PC-3 (cell line): ENCODE measurements at regions not wholly inside any gene's neighbourhood (a gene's known extent, or its start where the extent isn't known, plus 50 kb on each side); places are given as distances from the start of the nearest gene placed in this dataset.

ENCODE experiments used
- CTCF ChIP-seq: fragments of 300-600 bp; sonication (generic); conservative IDR thresholded peaks from 2 replicates; pipeline ENCODE4 v1.5.1; 2017; ENCODE audit warnings: antibody characterized with exemption, low read depth, mild to moderate bottlenecking, low read length
- EZH2 ChIP-seq: fragments of 300-600 bp; sonication (generic); IDR thresholded peaks from one replicate; pipeline ENCODE4 v1.6.1; 2017; ENCODE audit warnings: antibody characterized with exemption, mild to moderate bottlenecking, low read length; ENCODE audit not compliant: unreplicated experiment
- EZH2phosphoT487 ChIP-seq: fragments of 300-600 bp; sonication (generic); IDR thresholded peaks from 2 replicates; pipeline ENCODE4 v1.6.1; 2018; ENCODE audit warnings: mild to moderate bottlenecking, antibody characterized with exemption, low read length, borderline replicate concordance

- no peak for TF ChIP-seq CTCF
- no peak for TF ChIP-seq EZH2
- no peak for TF ChIP-seq EZH2phosphoT487
Observed at GRCh38 chr1:118421868-118422350, 236.9 kb upstream of the SPAG17 start.
